Esophagus mucosa (tissue), 1 donor: ENCODE measurements at regions not wholly inside any gene's neighbourhood (a gene's known extent, or its start where the extent isn't known, plus 50 kb on each side); places are given as distances from the start of the nearest gene placed in this dataset.

Source experiments
- ATAC-seq: fragments of 200-7000 bp; cut with Tn5 transposase; one replicate; pipeline ENCODE4 v1.9.1; 2020
- donor health status: DM: yes; HTN: yes; CAD: no.

DNA sequence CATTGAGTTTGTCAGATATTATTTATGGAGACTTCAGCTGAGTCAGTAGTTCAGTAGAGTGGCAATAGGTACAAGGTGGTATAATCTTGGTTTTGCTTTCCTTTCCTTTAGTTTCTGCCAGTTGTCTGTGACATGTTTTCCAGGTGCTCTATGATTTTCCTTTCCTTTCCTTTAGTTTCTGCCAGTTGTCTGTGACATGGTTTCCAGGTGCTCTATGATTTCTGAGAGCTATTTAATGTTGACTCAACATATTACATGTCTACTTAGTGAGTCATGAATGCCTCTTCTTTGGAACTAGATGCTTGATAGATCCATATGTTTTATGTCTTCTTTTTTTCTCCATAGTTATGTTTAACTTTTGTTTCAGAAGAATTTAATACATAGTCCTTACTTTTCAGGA, 186.4 kb upstream of the DEFB112 start:
- no peak for ATAC-seq

DNA sequence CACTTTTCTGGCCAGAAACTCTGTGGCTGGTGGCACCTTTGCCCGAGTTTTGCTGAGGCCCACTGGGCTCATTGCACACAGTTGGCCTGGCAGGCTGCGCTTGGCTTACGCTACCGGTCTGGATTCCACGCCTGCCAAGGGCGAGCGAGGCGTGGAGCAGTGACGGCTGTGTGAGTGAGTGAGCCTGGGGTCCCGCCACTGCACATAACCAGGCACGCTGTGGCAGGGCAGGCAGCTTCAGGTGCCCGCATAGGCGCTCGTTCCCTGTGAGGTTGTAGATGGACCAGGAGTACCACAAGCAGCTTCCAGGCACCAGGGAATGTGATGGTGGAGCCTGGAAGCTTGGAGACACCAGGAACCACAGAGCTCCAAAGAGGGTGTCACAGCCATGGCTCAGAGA, 190.1 kb upstream of the DEFB112 start:
- ATAC-seq = no peak

DNA sequence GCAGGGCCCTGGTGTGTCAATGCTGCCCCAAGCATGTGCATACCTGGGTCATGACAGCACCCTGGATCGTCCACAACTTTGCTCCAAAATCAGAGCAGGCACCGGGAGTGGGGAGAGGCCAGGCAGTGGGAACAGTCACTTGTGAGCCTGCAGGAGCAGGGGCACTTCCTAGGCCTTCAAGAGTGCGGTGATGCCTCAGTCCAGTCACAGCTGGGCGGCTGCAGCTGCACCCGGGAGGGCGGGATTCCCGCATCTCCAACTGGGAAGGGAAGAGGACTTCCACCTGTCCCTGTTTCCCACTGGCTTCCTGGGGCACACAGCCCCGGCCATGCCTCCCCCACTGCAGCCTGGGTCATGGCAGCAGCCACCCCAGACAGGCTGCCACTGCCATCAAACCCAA, 191.3 kb upstream of the DEFB112 start:
- no peak for ATAC-seq

DNA sequence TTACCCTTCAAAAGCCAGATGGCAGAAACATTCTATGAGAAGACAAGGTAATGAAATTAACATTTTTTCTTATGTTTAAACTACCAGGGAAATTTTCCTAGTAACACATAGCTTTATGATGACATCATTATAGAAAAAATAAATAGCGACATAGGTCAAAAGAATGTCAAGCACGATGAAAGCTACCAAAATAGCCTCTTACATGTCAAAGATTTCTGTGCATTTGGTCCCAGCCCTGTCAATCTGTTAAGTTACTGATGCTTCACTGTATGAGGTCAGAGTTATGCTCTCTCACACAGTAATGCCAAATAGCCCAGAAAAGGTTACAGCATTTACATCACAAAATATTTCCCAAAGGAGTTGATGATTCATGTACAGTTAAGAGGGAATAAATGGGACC, 199.8 kb upstream of the DEFB112 start:
- no peak for ATAC-seq

DNA sequence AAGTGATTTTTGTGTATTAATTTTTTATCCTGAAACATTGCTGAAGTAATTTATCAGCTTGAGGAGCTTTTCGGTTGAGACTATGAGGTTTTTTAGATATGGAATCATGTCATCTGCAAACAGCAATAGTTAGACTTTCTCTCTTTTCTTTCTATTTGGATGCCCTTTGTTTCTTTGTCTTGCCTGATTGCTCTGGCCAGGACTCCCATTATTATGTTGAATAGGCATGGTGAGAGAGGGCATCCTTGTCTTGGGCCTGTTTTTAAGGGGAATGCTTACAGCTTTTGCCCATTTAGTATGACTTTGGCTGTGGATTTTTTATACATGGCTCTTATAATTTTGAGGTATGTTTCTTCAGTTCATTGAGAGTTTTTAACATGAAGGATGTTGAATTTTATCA, 207.6 kb upstream of the DEFB112 start:
- no peak for ATAC-seq

DNA sequence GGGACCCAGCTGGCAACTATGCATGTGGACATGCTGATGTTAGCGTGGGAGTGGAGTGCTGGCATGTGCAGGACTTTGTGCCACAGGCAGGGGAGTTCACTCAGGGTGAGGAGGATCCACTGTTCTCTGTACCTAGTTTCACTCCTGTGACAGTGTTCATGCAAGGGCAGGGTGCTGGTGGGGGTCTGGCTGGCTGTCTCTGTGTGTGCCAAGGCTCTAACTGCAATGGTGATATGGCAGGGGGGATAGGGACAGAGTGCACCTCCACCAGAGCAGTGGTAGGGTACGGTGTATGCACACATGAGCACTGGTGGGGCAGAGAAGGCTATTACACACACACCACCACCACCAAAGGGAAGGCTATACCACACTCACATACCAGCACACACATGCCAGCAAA, 210.2 kb upstream of the DEFB112 start:
- ATAC-seq = peak; percentile 31

DNA sequence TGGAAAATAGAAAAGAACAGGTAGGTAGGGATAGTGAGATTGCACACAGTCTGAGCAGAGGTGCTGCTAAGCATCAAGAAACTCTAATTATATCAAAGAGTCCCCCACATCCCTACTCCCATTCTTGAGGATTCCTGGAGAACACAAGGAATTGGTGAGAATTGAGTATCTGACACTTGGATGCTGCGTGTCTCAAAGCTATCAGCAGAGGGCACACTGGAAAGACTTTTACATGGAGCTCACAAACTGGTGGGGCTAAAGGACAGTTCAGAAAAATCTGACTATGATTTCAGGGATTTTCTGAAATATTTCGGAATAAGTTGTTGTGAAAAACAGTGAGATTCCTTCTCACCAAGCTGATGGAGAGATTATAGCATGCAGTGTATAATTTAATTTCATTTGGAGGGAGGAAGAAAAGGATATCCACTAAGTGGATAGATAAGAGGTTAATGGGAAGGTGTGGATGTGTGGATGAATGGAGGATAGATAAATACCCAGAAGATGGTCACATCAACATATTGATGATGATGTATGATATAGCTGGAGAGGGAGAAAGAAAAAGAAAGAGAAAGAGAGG, 215.4 kb upstream of the DEFB112 start:
- no peak for ATAC-seq

DNA sequence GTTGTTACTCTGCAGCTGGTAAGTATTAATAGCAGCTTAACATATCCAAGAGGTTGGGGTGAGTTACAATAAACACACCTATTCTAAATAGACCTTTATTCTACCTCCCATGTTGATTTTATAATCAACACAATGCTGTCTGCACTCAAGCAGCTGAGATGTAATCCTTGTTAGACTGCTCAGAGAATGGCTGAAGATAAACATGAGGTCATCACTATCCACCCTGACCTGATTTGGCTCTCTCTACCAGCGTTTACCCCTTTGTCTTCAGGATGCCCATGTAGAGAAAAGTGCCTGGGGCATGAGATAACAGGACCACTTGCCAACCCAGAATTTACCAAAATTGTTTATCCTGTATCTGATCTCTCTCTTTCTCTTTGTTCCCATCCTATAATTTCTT, 220.7 kb upstream of the DEFB112 start:
- no peak for ATAC-seq

DNA sequence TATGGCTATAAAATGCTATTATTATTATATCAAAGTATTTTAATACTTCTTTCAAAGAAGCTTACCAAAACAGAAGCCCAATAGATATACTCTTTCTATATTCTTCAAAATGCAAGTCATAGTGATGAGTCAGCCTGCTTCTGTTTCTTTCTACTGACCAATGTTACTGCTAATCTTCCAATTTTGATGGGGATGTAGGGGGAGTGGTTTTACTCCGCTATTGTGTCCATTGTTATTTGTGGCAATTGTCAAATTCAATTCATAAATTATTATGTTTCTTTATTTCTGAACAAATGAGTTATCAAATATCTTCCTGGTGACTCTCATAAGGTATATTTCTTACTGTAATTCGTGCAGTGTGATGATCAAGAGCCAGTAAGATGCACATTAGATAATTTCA, 221.5 kb upstream of the DEFB112 start:
- no peak for ATAC-seq

DNA sequence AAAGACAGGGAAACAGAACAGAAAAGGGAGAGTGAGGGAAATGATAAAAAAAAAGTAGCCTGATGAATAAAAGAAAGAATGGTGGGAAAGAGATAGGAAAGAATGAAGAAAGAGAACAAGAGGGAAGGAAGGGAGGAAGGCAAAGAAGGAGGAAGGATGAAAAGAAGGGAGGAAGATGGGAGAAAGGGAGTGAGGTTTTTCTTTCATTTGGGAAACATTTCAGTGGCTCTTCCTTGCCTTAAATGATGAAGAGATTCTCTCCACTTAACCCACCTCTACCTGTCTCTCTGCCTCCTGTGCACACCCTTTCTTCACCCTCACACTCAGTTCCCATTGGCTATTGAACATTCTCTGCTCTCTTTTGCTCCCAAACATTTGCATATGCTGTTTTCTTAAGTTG, 222.1 kb upstream of the DEFB112 start:
- ATAC-seq = no peak

DNA sequence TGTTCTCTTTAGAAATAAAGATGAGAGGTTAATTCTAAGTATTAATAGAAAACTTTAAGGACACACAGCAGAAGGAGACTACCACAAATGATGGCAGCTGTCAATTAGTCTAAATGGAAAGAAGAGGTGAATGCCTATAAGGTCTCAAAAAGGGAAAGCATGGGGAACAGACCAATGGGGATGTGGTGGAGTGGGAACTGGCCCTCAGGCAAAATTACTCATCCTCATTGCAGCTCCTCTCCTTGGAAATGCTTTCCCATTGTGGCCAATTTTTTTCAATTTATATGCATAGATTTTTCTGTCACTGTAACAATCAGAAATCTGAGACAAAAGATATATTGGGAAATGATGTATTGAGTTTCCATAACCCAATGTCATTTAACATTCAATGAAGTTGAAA, 222.9 kb upstream of the DEFB112 start:
- ATAC-seq = no peak

DNA sequence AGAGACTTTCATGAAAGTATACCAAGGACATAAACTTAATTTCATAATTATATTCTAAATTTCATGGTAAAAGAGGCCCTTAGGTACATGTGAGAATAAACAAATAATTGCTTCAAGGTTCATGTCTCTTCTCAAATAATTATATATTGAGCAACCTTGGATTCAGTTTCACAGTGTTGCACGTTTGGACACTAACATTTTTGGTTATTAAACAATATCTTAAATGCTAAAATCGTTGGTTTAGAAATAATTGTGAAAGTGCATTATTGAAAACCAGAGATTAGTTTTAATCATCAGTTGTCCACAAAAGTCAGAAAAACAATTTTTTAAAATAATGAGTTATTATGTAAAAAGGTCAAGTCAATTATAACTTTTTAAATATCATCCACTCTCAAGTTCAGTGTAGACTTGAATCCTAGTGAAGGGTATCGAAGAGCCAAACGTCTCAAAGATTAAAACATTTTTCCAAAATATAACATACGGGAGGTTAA, 227.1 kb upstream of the DEFB112 start:
- ATAC-seq = no peak

DNA sequence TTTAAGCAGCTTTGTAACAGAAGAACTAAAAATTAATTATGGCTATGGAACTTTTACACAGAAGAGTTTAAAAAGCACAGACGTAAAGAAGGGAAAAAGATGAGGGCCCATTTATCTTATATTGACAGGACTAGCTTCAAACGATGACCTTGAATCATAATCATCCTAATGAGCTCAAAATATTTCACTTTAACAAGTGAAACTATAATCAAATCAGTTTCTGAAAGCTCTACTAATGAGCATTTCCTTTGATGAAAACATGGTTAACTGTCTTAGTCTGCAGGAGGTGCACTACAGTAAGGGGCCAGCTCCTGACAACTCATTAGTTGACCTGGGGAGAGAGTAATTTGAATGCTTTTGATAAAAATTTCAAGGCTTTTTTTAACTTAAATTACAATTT, 228.0 kb upstream of the DEFB112 start:
- ATAC-seq = no peak

DNA sequence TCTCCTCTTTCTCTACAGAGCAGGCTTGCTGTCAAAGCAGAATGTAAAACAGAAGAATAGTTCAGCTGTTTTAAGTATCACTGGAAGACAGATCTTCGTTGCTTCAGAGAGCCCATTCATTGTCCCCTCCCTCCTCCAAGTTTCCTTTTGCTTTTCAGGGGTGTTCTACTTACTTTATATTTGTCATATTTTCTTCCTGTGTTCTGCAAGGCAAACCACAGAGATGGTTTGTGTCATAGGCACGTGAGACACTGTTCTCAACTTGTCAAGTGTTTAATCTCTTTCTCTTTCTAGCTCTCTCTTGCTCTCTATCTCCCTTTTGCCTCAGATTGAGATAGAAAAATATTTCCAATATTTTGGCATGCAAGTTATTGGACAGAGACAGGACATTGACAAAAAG, 228.9 kb upstream of the DEFB112 start:
- no peak for ATAC-seq

DNA sequence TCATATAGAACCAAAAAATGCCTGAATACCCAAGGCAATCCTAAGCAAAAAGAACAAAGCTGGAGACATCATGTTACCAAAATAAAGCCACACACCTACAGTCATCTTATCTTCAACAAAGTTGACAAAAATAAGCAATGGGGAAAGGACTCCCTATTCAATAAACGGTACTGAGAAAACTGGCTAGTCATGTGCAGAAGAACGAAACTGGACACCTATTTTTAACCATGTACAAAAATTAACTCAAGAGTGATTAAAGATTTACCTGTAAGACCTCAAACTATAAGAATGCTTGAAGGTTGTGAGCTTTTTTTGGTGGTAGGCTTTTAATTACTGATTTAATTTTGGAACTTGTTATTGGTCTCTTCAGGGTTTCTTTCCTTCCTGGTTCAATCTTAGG, 236.0 kb upstream of the DEFB112 start:
- ATAC-seq = no peak

DNA sequence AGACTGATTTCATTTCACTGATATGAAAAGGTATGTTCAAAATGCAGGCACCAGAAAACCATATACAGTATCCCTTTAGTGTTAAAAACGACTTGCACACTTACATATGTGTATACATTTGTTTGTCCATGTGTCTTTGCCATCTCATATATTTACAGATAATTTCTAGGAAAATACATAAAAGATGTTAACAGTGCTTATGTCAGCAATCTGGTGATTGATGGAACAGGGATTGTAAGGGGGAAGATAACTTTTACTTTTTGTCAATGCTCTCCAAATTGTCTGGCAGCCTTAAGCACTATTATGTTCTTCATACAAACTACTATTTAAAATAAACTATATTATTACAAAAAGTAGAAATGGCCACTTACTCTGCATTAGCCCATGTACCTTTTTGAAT, 238.5 kb upstream of the DEFB112 start:
- ATAC-seq = no peak

DNA sequence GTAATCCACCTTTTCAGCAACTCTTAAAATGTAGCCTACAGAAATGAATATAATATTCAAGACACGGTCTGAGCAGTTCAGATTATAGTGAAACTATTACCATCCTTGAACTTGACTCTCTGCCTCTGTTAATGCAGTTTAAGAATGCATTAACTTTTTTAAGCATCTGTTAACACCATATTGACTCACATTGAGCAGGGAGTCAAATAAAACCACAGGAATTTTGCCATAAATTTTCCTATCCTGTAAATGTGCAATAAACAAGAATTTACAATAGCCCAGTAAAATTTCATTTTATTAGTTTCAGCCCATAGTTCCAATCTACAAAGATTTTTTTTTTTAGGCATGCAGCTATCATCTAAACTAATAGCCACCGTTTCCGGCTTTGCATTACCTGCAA, 239.2 kb upstream of the DEFB112 start:
- no peak for ATAC-seq

DNA sequence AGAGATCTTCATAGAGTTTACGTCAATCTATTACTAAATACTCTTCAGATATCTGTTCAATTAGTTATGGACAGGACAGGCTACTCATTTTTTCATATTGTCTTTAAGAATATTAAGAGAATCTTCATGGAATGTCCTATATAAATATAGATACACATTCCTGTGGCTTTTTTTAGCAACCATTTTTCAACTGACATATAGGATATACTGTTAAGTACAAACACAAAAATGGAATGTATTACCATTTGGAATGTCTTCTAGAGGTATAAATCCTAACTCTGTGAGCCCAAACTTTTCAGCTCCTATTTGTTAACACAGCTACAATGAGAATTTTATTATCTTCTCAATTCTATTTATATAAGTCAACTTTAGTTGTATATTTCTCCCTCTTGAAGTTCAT, 239.6 kb upstream of the DEFB112 start:
- no peak for ATAC-seq

DNA sequence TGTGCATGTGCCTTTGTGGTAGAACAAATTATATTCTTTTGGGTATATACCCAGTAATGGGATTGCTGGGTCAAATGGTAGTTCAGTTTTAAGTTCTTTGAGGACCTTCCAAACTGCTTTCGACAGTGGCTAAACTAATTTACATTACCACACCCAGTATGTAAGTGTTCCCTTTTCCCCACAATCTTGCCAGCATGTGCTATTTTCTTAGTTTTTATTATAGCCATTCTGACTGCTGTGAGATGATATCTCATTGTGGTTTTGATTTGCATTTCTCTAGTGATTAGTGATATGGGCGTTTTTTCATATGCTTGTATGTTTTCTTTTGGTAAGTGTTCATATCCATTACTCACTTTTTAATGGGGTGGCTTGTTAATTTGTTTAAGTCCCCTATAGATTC, 251.6 kb upstream of the DEFB112 start:
- ATAC-seq = no peak

DNA sequence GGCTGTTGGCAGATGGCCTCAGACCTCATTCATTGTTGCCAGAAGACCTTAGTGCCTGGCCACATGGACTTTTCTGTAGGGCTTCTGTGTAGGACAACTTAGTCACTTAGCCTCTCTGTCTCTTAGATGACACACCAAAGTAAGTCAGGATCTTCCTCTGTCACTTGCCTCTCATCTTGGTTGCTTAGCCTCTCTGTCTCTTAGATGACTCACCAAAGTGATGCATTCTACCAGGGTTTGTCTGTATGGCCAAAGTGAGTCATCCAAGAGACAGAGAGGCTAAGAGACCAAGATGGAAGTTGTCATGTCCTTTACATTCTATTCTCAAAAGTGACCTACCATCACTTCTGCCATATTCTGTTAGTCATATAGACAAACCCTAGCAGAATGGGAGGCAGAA, 255.9 kb upstream of the DEFB112 start:
- ATAC-seq = no peak

DNA sequence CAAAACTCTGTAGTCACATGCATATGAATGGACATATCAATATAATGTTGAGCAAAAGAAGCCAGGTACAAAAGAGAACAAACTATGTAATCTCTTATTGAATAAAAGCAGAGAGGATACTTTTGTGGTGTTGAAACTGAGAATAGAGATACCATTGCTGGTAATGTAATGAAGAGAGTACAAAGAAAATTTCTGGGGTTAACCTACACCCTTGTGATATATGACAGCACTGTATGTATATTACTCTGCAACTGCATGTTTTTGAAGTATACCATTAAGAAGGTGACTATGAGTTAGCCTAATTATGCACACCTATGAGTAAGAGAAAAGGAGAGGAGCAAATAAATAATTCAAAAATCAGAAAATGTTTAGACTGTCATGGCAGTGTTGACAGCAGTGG, 268.8 kb upstream of the DEFB112 start:
- no peak for ATAC-seq

DNA sequence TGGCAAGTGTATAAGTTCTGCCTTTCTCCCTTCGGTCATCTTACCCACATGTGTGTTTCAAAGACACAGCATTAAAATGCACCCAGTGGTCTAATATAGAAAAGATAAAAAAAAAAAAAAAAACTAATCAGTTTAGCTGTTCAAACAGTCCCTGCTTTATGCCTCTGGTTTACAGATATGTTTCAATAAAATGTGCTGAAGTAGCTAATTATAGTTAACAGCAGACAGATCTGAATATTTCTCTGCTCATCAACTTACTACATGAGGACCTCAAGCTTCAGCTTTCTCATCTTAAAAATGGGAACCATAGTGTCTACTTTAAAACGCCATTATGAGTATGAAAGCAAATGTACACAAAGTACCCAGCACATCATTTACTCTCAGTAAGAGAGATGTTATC, 280.6 kb upstream of the DEFB112 start:
- ATAC-seq = no peak

DNA sequence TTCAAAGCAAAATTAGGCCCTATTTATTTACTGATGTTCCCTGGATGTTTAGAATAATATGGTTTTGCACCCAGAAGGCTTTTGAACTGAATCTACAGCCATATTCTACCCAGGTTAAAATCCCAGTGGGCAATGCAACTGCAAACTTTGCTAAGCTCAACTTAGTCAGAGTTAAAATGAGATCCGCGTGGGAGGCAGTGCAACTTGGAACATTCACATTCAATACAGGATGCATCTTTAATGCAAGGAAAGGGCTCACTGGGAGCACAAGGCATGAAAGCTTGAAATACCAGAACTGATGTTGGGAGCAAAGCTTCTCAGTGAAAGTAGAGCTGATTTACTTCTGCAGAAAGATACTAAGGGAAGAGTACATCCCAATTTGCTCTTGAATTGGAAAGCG, 281.2 kb upstream of the DEFB112 start:
- no peak for ATAC-seq

DNA sequence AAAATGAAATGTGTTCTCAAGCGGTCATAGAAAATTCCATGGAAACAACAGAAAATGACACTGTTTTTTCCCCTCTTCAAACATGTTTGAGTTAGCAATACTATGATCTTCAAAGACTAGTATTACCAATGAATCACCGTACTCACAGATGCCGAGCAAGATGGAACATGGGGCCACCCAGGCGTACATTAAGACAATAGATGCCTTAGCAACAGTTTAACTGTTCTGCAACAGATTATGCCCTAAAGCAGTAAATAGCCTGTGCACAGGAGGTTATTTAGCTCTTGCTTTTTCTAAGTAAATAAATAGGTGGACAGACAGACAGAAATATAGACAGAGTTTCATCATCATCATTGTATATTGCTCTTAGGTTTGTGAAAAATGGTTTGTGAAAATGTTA, 284.0 kb upstream of the DEFB112 start:
- ATAC-seq = no peak

DNA sequence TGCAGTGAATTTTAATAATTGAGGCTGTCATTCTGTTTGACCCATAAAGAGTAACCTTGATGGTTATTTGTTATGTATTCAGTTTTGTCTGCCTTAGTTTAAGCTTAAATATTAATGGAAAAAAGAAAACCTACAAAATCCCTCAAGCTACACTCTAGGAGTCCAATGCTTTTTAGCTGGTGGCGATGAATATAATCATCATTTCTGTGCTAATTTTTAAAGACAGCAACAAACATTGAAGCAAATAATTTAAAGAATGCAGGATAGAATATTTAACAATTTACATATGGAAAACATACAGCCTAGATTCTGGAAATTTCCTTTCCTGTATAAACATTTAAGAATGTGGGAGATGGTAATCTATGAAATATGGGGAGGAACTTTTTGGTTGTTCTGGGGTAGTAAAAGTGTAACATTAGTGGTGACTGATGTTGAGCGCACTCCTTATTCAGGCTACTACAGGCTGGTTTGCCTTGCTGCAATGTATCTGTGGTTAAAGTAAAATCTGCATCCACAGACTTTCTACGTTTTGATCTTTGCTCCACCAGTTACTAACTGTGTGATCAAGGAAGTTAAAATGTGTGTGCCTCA, 287.9 kb upstream of the DEFB112 start:
- ATAC-seq = no peak
